ENCODE measurements at regions not wholly inside any gene's neighbourhood (a gene's known extent, or its start where the extent isn't known, plus 50 kb on each side); places are given as distances from the start of the nearest gene placed in this dataset.

- Mint-ChIP-seq H3K36me3 (ENCODE audit: low read depth) (no peaks in the 10 kb centered on the region), H3K27me3 (ENCODE audit: low read depth, poor library complexity) (no peaks in the 10 kb centered on the region), H3K4me3 (no peak overlapping the region), H3K9me3 (no peaks in the 10 kb centered on the region), H3K4me1 (no peaks in the 10 kb centered on the region), H3K27ac (no peak overlapping the region)
- no peak for DNase-seq
- TF ChIP-seq CTCF (IDR thresholded peaks at IDR 0.05) = no peak
Measured at GRCh38 chr6:81995548-81996289, 243.2 kb upstream of the TENT5A start.

- no peaks in the 10 kb centered on the region for H3K9me3 Mint-ChIP-seq
- DNase-seq = no peak
- H3K27ac Mint-ChIP-seq = no peak overlapping the region
- no peak overlapping the region for H3K4me3 Mint-ChIP-seq
- no peaks in the 10 kb centered on the region for H3K27me3 Mint-ChIP-seq (ENCODE audit: low read depth, poor library complexity)
- H3K4me1 Mint-ChIP-seq = no peaks in the 10 kb centered on the region
- TF ChIP-seq CTCF (IDR thresholded peaks at IDR 0.05) = no peak
- no peaks in the 10 kb centered on the region for H3K36me3 Mint-ChIP-seq (ENCODE audit: low read depth)
Measured at GRCh38 chr6:81988871-81989270, 236.4 kb upstream of the TENT5A start.

- H3K27ac Mint-ChIP-seq = no peak overlapping the region
- no peak for DNase-seq
- no peak for TF ChIP-seq CTCF (IDR thresholded peaks at IDR 0.05)
- no peaks in the 10 kb centered on the region for H3K36me3 Mint-ChIP-seq (ENCODE audit: low read depth)
- H3K4me3 Mint-ChIP-seq = no peak overlapping the region
- H3K27me3 Mint-ChIP-seq (ENCODE audit: low read depth, poor library complexity) = no peaks in the 10 kb centered on the region
- no peaks in the 10 kb centered on the region for H3K4me1 Mint-ChIP-seq
- H3K9me3 Mint-ChIP-seq = no peaks in the 10 kb centered on the region
Measured at GRCh38 chr6:81988446-81988845, 236.0 kb upstream of the TENT5A start.

GRCh38 chr6:81987293-81987692 lies 234.8 kb upstream of the TENT5A start:
- Mint-ChIP-seq H3K4me1 (no peaks in the 10 kb centered on the region), H3K4me3 (no peak overlapping the region), H3K27me3 (ENCODE audit: low read depth, poor library complexity) (no peaks in the 10 kb centered on the region), H3K9me3 (no peaks in the 10 kb centered on the region), H3K36me3 (ENCODE audit: low read depth) (no peaks in the 10 kb centered on the region), H3K27ac (no peak overlapping the region)
- no peak for TF ChIP-seq CTCF (IDR thresholded peaks at IDR 0.05)
- no peak for DNase-seq

- Mint-ChIP-seq H3K27me3 (ENCODE audit: low read depth, poor library complexity) (no peaks in the 10 kb centered on the region), H3K4me1 (no peaks in the 10 kb centered on the region), H3K36me3 (ENCODE audit: low read depth) (no peaks in the 10 kb centered on the region), H3K9me3 (peaks cover 9% of the 10 kb centered on the region), H3K4me3 (no peak overlapping the region), H3K27ac (no peak overlapping the region)
- DNase-seq = no peak
- no peak for TF ChIP-seq CTCF (IDR thresholded peaks at IDR 0.05)
Measured at GRCh38 chr6:81985191-81985590, 232.7 kb upstream of the TENT5A start.

GRCh38 chr6:81984599-81984998 lies 232.1 kb upstream of the TENT5A start:
- Mint-ChIP-seq H3K4me1 (no peaks in the 10 kb centered on the region), H3K9me3 (peaks cover 15% of the 10 kb centered on the region), H3K27ac (no peak overlapping the region), H3K4me3 (no peak overlapping the region), H3K27me3 (ENCODE audit: low read depth, poor library complexity) (no peaks in the 10 kb centered on the region), H3K36me3 (ENCODE audit: low read depth) (no peaks in the 10 kb centered on the region)
- no peak for DNase-seq
- TF ChIP-seq CTCF (IDR thresholded peaks at IDR 0.05) = no peak

All from nephron progenitor cell (in vitro differentiated cells).